SK-N-SH (cell line): ENCODE measurements at regions not wholly inside any gene's neighbourhood (a gene's known extent, or its start where the extent isn't known, plus 50 kb on each side); places are given as distances from the start of the nearest gene placed in this dataset.

Experiments used
- CTCF ChIA-PET: fragments of 300-600, 350-600 bp; formaldehyde crosslinking; extraction: SDS; loops from one replicate; lab custom pipeline; 2021; lab: Yijun Ruan, JAX
- POLR2A ChIA-PET: fragments of 350-600 bp; sonication (Branson Sonifier 250); formaldehyde crosslinking; extraction: SDS; loops from one replicate; lab custom pipeline; 2020; ENCODE audit warnings: antibody characterized with exemption, inconsistent platforms; lab: Yijun Ruan, JAX
- DNase-seq: peaks from one replicate; pipeline ENCODE4 v3.0.0; 2012
- H2AFZ ChIP-seq: fragments of 200-600 bp; sonication (generic); 2 replicates; pipeline ENCODE4 v1.8.1; 2016; ENCODE audit warnings: antibody characterized with exemption, mild to moderate bottlenecking, low read depth
- H3F3A ChIP-seq: fragments of 200-600 bp; sonication (generic); replicated peaks from 2 replicates; pipeline ENCODE3; 2016; ENCODE audit warnings: antibody characterized with exemption, mild to moderate bottlenecking; ENCODE audit not compliant: insufficient read depth
- H3K27ac ChIP-seq, 2 experiments: fragments of 200-500 bp in 1 of 2; fragments of 200-600 bp in 1 of 2; sonication (Bioruptor generic) in 1 of 2; sonication (generic), shearing (Covaris generic) in 1 of 2; 2 replicates each; pipeline versions ENCODE4 v1.5.1 to v1.6.1; 2014 to 2016; ENCODE audit warnings: low read depth in 2 of 2, inconsistent platforms in 1 of 2, low read length in 1 of 2, mild to moderate bottlenecking in 1 of 2, mixed read lengths in 1 of 2
- H3K27me3 ChIP-seq: fragments of 200-600 bp; sonication (generic), shearing (Covaris generic); 2 replicates; pipeline ENCODE4 v1.6.1; 2016; ENCODE audit warnings: mixed run types; ENCODE audit not compliant: insufficient read depth
- H3K36me3 ChIP-seq, 2 experiments: fragments of 200-500 bp in 1 of 2; fragments of 200-600 bp in 1 of 2; sonication (Bioruptor generic) in 1 of 2; sonication (generic) in 1 of 2; replicated peaks in 1 of 2; 2 replicates each; pipeline versions ENCODE3 to v1.5.1; 2014 to 2016; ENCODE audit warnings: low read length in 1 of 2, mild to moderate bottlenecking in 1 of 2; ENCODE audit not compliant: insufficient read depth in 2 of 2, control insufficient read depth in 1 of 2
- H3K4me1 ChIP-seq, 2 experiments: fragments of 200-500 bp in 1 of 2; fragments of 200-600 bp in 1 of 2; sonication (Bioruptor generic) in 1 of 2; sonication (generic), shearing (Covaris generic) in 1 of 2; 2 replicates each; pipeline versions ENCODE4 v1.5.1 to v1.6.1; 2014 to 2016; ENCODE audit warnings: low read depth in 1 of 2, low read length in 1 of 2, mixed run types in 1 of 2; ENCODE audit not compliant: insufficient read depth in 2 of 2, control insufficient read depth in 1 of 2
- H3K4me2 ChIP-seq: fragments of 200-600 bp; sonication (generic), shearing (Covaris generic); 2 replicates; pipeline ENCODE4 v1.6.1; 2017; ENCODE audit warnings: mixed run types
- H3K4me3 ChIP-seq, 2 experiments: fragments of 200-500 bp in 1 of 2; fragments of 200-600 bp in 1 of 2; sonication (Bioruptor generic) in 1 of 2; sonication (generic), shearing (Covaris generic) in 1 of 2; 2 replicates each; pipeline versions ENCODE4 v1.5.1 to v1.8.1; 2014 to 2016; ENCODE audit warnings: low read depth in 2 of 2, inconsistent platforms in 1 of 2, low read length in 1 of 2, mild to moderate bottlenecking in 1 of 2, mixed read lengths in 1 of 2, moderate library complexity in 1 of 2
- H3K79me2 ChIP-seq: fragments of 200-600 bp; sonication (generic); 2 replicates; pipeline ENCODE4 v1.8.1; 2017; ENCODE audit warnings: mild to moderate bottlenecking; ENCODE audit not compliant: insufficient read depth
- H3K9ac ChIP-seq: fragments of 200-600 bp; sonication (generic); 2 replicates; pipeline ENCODE4 v1.6.1; 2017; ENCODE audit warnings: mixed run types
- H3K9me2 ChIP-seq: fragments of 200-600 bp; sonication (generic); 2 replicates; pipeline ENCODE4 v1.6.1; 2017; ENCODE audit warnings: mixed run types
- H3K9me3 ChIP-seq: fragments of 200-600 bp; sonication (generic); 2 replicates; pipeline ENCODE4 v1.6.1; 2017; ENCODE audit warnings: mixed run types, mild to moderate bottlenecking, moderate library complexity
- H4K20me1 ChIP-seq: fragments of 200-600 bp; sonication (generic); 2 replicates; pipeline ENCODE4 v1.6.1; 2017; ENCODE audit warnings: mild to moderate bottlenecking, mixed run types; ENCODE audit not compliant: insufficient read depth
- CTCF ChIP-seq: fragments of 200-600 bp; sonication (generic); IDR thresholded peaks from 2 replicates; pipeline ENCODE4 v1.6.1; 2017; ENCODE audit warnings: antibody characterized with exemption, mild to moderate bottlenecking, moderate library complexity
- EP300 ChIP-seq, 2 experiments: IDR thresholded peaks; 2 replicates each; pipeline versions ENCODE4 v1.4.0 to v1.6.1; 2012; ENCODE audit warnings: borderline replicate concordance in 1 of 2, low read depth in 1 of 2, low read length in 1 of 2
- FOSL2 ChIP-seq: IDR thresholded peaks from 2 replicates; pipeline ENCODE4 v1.4.0; 2012; ENCODE audit warnings: low read depth, mild to moderate bottlenecking, moderate library complexity, borderline replicate concordance
- FOXM1 ChIP-seq: IDR thresholded peaks from 2 replicates; pipeline ENCODE4 v1.4.0; 2012; ENCODE audit warnings: low read depth, mild to moderate bottlenecking
- GATA2 ChIP-seq: sonication (generic); formaldehyde crosslinking; IDR thresholded peaks from 2 replicates; pipeline ENCODE4 v1.5.0; 2020; ENCODE audit warnings: mild to moderate bottlenecking, missing genetic modification reagents
- IRF3 ChIP-seq: fragments of 150-350 bp; IDR thresholded peaks from 2 replicates; pipeline ENCODE4 v1.6.1; 2016; ENCODE audit warnings: mild to moderate bottlenecking, low read depth, low read length
- MAX ChIP-seq: IDR thresholded peaks from 2 replicates; pipeline ENCODE4 v1.4.0; 2012; ENCODE audit warnings: low read depth
- NRF1 ChIP-seq: IDR thresholded peaks from 2 replicates; pipeline ENCODE4 v1.6.1; 2012; ENCODE audit warnings: low read depth, mild to moderate bottlenecking, low read length
- PBX3 ChIP-seq: IDR thresholded peaks from 2 replicates; pipeline ENCODE4; 2012
- RCOR1 ChIP-seq: fragments of 150-350 bp; IDR thresholded peaks from 2 replicates; pipeline ENCODE4 v1.6.1; 2017; ENCODE audit warnings: antibody characterized with exemption, low read length
- RFX5 ChIP-seq: IDR thresholded peaks from 2 replicates; pipeline ENCODE4 v1.6.1; 2012; ENCODE audit warnings: mild to moderate bottlenecking, improper control_type of control experiment, low read length
- SIN3A ChIP-seq: IDR thresholded peaks from 2 replicates; pipeline ENCODE4 v1.6.1; 2012; ENCODE audit warnings: low read depth, mild to moderate bottlenecking, low read length, moderate library complexity, borderline replicate concordance
- SMC3 ChIP-seq: IDR thresholded peaks from 2 replicates; pipeline ENCODE4 v1.6.1; 2012; ENCODE audit warnings: low read depth, low read length, improper control_type of control experiment
- TEAD4 ChIP-seq: IDR thresholded peaks from 2 replicates; pipeline ENCODE4 v1.4.0; 2012; ENCODE audit warnings: mild to moderate bottlenecking, borderline replicate concordance; ENCODE audit not compliant: insufficient read depth
- WGBS: methylation state at CpG from one replicate; pipeline ENCODE4 v1.1.6; 2017; ENCODE audit warnings: low lambda C conversion rate; 5-methylcytosine and 5-hydroxymethylcytosine counted together
- TF ChIP-seq, protein P1 (sequence below): IDR thresholded peaks from 2 replicates; pipeline ENCODE4 v1.6.1; 2012; ENCODE audit warnings: mild to moderate bottlenecking, low read depth, low read length, moderate library complexity
- TF ChIP-seq, protein P2 (sequence below): IDR thresholded peaks from 2 replicates; pipeline ENCODE4 v1.4.0; 2012; ENCODE audit warnings: low read depth, borderline replicate concordance

DNA sequence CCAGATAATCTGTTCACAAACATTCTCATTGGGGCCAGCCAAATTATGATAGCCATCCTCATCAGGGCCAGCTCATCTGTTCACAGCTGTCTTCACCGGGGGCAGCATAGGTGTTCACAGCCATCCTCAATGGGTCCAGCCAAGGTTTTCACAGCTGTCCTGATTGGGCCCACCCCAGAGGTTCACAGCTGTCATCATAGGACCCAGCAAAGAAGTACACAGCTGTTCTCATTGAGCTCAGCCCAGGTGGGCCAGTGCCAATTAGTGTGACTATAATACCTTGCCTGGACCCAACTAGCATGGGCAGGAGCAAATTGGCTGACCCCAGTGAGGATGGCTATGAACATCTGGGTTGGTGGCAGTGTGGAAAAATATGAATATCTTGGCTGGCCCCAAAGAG is 1166.0 kb downstream of the UQCRFS1 start:
- DNase-seq: no peak
- no peaks in the 10 kb centered on the region for H3K36me3 ChIP-seq
- H3K4me2 ChIP-seq: no peak overlapping the region
- no peaks in the 10 kb centered on the region for H4K20me1 ChIP-seq
- no peaks in the 10 kb centered on the region for H3F3A ChIP-seq
- TF ChIP-seq MAX: no peak
- TF ChIP-seq, protein P1, sequence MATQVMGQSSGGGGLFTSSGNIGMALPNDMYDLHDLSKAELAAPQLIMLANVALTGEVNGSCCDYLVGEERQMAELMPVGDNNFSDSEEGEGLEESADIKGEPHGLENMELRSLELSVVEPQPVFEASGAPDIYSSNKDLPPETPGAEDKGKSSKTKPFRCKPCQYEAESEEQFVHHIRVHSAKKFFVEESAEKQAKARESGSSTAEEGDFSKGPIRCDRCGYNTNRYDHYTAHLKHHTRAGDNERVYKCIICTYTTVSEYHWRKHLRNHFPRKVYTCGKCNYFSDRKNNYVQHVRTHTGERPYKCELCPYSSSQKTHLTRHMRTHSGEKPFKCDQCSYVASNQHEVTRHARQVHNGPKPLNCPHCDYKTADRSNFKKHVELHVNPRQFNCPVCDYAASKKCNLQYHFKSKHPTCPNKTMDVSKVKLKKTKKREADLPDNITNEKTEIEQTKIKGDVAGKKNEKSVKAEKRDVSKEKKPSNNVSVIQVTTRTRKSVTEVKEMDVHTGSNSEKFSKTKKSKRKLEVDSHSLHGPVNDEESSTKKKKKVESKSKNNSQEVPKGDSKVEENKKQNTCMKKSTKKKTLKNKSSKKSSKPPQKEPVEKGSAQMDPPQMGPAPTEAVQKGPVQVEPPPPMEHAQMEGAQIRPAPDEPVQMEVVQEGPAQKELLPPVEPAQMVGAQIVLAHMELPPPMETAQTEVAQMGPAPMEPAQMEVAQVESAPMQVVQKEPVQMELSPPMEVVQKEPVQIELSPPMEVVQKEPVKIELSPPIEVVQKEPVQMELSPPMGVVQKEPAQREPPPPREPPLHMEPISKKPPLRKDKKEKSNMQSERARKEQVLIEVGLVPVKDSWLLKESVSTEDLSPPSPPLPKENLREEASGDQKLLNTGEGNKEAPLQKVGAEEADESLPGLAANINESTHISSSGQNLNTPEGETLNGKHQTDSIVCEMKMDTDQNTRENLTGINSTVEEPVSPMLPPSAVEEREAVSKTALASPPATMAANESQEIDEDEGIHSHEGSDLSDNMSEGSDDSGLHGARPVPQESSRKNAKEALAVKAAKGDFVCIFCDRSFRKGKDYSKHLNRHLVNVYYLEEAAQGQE: no peak
- TF ChIP-seq EP300 (IDR thresholded peaks at IDR 0.05; ENCODE audit: borderline replicate concordance in 1 of 2, low read depth in 1 of 2, low read length in 1 of 2): no peak
- TF ChIP-seq GATA2: no peak
- no peak for TF ChIP-seq FOXM1
- no peak for TF ChIP-seq NRF1
- no peak for TF ChIP-seq SIN3A
- TF ChIP-seq, protein P2, sequence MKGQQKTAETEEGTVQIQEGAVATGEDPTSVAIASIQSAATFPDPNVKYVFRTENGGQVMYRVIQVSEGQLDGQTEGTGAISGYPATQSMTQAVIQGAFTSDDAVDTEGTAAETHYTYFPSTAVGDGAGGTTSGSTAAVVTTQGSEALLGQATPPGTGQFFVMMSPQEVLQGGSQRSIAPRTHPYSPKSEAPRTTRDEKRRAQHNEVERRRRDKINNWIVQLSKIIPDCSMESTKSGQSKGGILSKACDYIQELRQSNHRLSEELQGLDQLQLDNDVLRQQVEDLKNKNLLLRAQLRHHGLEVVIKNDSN: no peak
- no peak for TF ChIP-seq TEAD4
- no peak for TF ChIP-seq FOSL2
- TF ChIP-seq RFX5: no peak
- no peak for TF ChIP-seq IRF3
- no peak for TF ChIP-seq PBX3
- no peak for TF ChIP-seq RCOR1
- TF ChIP-seq CTCF: no peak
- TF ChIP-seq SMC3: no peak
- no peaks in the 10 kb centered on the region for H3K9me2 ChIP-seq
- H3K9me3 ChIP-seq: no peaks in the 10 kb centered on the region
- H3K9ac ChIP-seq: no peak overlapping the region
- no peaks in the 10 kb centered on the region for H3K27me3 ChIP-seq
- no peak overlapping the region for H3K4me3 ChIP-seq
- CTCF ChIA-PET: no interaction called here
- POLR2A ChIA-PET: no interaction called here
- 0% methylated on average over 1 of the region's 1 CpG for WGBS
- no peaks in the 10 kb centered on the region for H3K79me2 ChIP-seq
- H3K27ac ChIP-seq: no peak overlapping the region
- H2AFZ ChIP-seq: no peak overlapping the region
- H3K4me1 ChIP-seq: no peaks in the 10 kb centered on the region
